Suppressor macrophage treated with lipopolysaccharide for 1 hour (primary cell): ENCODE measurements at regions not wholly inside any gene's neighbourhood (a gene's known extent, or its start where the extent isn't known, plus 50 kb on each side); places are given as distances from the start of the nearest gene placed in this dataset.

Experiments
- DNase-seq, 3 donors: peaks; one replicate each; pipeline ENCODE4 v3.0.0-alpha.2; 2020 to 2022

GRCh38 chr1:198472997-198473396 is 67.5 kb downstream of the ATP6V1G3 start:
- DNase-seq: no peak

- DNase-seq: no peak
Observed at GRCh38 chr1:198472119-198472518, 68.4 kb downstream of the ATP6V1G3 start.

- DNase-seq: no peak
Observed at GRCh38 chr1:198467907-198468306, 72.6 kb downstream of the ATP6V1G3 start.

- no peak for DNase-seq
Observed at GRCh38 chr1:198467342-198467741, 73.1 kb downstream of the ATP6V1G3 start.

- DNase-seq: peak; percentile 55 to 82 (median 74)
Observed at GRCh38 chr1:198465201-198466144, 75.0 kb downstream of the ATP6V1G3 start.

- DNase-seq: no peak
Observed at GRCh38 chr1:198463709-198464108, 76.8 kb downstream of the ATP6V1G3 start.

GRCh38 chr1:198462365-198463019 is 78.0 kb downstream of the ATP6V1G3 start:
- DNase-seq: peak; percentile 67 to 89 (median 85)

GRCh38 chr1:198455966-198456365 is 84.5 kb downstream of the ATP6V1G3 start:
- DNase-seq: no peak

- no peak for DNase-seq
Observed at GRCh38 chr1:198449727-198450433, 90.6 kb downstream of the ATP6V1G3 start.

- no peak for DNase-seq
Observed at GRCh38 chr1:198449261-198449660, 91.2 kb downstream of the ATP6V1G3 start.

GRCh38 chr1:198447468-198447867 is 93.0 kb downstream of the ATP6V1G3 start:
- no peak for DNase-seq

- DNase-seq: no peak
Observed at GRCh38 chr1:198445872-198446271, 94.6 kb downstream of the ATP6V1G3 start.

GRCh38 chr1:198444792-198445191 is 95.7 kb downstream of the ATP6V1G3 start:
- no peak for DNase-seq

- peak; percentile 22 to 49 (median 42) for DNase-seq
Observed at GRCh38 chr1:198443365-198444233, 96.9 kb downstream of the ATP6V1G3 start.

- DNase-seq: no peak
Observed at GRCh38 chr1:198440842-198441241, 99.6 kb downstream of the ATP6V1G3 start.

GRCh38 chr1:198437332-198437731 is 103.1 kb downstream of the ATP6V1G3 start:
- no peak for DNase-seq

GRCh38 chr1:198436276-198436675 is 104.2 kb downstream of the ATP6V1G3 start:
- DNase-seq: no peak

GRCh38 chr1:198435056-198435455 is 105.4 kb downstream of the ATP6V1G3 start:
- no peak for DNase-seq

GRCh38 chr1:198424441-198424840 is 116.0 kb downstream of the ATP6V1G3 start:
- no peak for DNase-seq

- no peak for DNase-seq
Observed at GRCh38 chr1:198423673-198424072, 116.8 kb downstream of the ATP6V1G3 start.

GRCh38 chr1:198417039-198417438 is 123.4 kb downstream of the ATP6V1G3 start:
- DNase-seq: peak in 1 of 3 donors; percentile 3

- DNase-seq: no peak
Observed at GRCh38 chr1:198416296-198416695, 124.2 kb downstream of the ATP6V1G3 start.
